PFSK-1 (cell line): ENCODE measurements at regions not wholly inside any gene's neighbourhood (a gene's known extent, or its start where the extent isn't known, plus 50 kb on each side); places are given as distances from the start of the nearest gene placed in this dataset.

Experiments used
- FOXP2 ChIP-seq: optimal IDR thresholded peaks from 2 replicates; pipeline ENCODE3; 2011; ENCODE audit warnings: borderline replicate concordance, control low read depth, inconsistent platforms; ENCODE audit not compliant: insufficient read depth; ENCODE audit errors: extremely low read length, extremely low read depth
- POLR2AphosphoS5 ChIP-seq: IDR thresholded peaks from 2 replicates; pipeline ENCODE4 v1.6.1; 2012; ENCODE audit warnings: low read depth, mild to moderate bottlenecking, control low read depth, low read length, moderate library complexity
- SIN3A ChIP-seq: IDR thresholded peaks from 2 replicates; pipeline ENCODE4 v1.6.1; 2012; ENCODE audit warnings: mild to moderate bottlenecking, low read length, moderate library complexity, borderline replicate concordance; ENCODE audit not compliant: insufficient read depth
- TAF1 ChIP-seq: IDR thresholded peaks from 2 replicates; pipeline ENCODE4 v1.6.1; 2012; ENCODE audit warnings: low read length, control low read depth, borderline replicate concordance; ENCODE audit not compliant: insufficient read depth
- TF ChIP-seq, protein P1 (sequence below), 2 experiments: IDR thresholded peaks; 2 replicates each; pipeline versions ENCODE4 v1.6.1 to v1.8.0; 2011 to 2012; ENCODE audit warnings: low read depth in 2 of 2, low read length in 2 of 2, control low read depth in 1 of 2, inconsistent platforms in 1 of 2, mild to moderate bottlenecking in 1 of 2, moderate library complexity in 1 of 2; ENCODE audit not compliant: insufficient read depth in 1 of 2

DNA sequence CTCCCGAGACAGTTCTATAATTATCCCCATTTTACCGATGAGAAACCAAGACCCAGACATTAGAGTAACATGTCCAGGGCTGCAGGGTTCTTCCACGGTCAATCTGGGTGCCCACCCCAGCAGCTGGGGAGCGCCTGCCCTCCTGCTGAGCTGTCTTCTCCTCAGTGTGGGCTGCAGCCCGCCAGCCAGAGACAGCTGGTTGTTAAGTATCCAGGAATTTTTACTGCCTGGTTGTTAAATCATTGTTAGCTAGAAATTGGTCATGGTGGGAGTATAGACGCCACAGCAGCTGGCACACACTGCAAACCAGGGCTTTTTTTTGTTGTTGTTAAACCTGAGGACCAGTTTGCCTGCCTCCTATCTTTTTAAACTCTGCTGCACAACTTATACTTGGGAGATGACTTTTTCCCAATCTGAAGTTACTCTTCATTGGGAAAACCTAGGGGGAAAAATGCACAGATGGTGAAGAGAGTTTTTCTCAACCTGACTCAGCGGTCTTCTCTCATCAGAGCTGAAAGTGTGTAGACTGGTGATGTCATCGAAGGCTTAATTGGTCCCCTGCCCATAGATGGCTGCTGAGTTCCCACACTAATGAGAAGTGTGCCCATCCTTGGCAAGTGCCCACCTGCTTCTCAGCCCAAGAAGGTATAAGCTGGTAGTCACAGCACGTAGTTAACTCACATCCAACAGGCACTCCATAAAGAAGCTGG lies 208.6 kb downstream of the DRD1 start:
- TF ChIP-seq POLR2AphosphoS5 (no peak), SIN3A (no peak), TAF1 (no peak), FOXP2 (no peak)
- TF ChIP-seq, protein P1, sequence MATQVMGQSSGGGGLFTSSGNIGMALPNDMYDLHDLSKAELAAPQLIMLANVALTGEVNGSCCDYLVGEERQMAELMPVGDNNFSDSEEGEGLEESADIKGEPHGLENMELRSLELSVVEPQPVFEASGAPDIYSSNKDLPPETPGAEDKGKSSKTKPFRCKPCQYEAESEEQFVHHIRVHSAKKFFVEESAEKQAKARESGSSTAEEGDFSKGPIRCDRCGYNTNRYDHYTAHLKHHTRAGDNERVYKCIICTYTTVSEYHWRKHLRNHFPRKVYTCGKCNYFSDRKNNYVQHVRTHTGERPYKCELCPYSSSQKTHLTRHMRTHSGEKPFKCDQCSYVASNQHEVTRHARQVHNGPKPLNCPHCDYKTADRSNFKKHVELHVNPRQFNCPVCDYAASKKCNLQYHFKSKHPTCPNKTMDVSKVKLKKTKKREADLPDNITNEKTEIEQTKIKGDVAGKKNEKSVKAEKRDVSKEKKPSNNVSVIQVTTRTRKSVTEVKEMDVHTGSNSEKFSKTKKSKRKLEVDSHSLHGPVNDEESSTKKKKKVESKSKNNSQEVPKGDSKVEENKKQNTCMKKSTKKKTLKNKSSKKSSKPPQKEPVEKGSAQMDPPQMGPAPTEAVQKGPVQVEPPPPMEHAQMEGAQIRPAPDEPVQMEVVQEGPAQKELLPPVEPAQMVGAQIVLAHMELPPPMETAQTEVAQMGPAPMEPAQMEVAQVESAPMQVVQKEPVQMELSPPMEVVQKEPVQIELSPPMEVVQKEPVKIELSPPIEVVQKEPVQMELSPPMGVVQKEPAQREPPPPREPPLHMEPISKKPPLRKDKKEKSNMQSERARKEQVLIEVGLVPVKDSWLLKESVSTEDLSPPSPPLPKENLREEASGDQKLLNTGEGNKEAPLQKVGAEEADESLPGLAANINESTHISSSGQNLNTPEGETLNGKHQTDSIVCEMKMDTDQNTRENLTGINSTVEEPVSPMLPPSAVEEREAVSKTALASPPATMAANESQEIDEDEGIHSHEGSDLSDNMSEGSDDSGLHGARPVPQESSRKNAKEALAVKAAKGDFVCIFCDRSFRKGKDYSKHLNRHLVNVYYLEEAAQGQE (IDR thresholded peaks at IDR 0.05; ENCODE audit: insufficient read depth in 1 of 2, low read depth in 2 of 2, low read length in 2 of 2) = no peak

DNA sequence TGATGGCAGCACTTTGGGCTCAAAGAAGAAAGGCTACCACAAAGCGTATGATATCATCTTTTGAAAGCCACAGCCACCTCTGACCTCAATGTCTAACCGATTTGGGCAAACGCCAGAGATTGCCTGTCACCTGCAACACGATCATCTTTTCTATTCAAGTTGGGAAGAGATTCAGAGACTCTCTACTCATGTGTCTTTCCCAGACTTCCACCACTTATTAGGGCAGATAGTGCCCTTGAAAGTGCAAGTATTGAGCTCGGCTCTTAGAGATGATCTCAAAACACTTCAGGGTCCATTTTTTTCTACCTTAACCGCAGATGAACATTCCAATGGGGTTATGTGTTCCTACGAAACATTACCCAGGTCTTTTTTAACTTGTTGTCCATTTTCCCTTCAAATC lies 213.7 kb downstream of the DRD1 start:
- no peak for TF ChIP-seq TAF1
- TF ChIP-seq FOXP2 = no peak
- TF ChIP-seq POLR2AphosphoS5 = no peak
- TF ChIP-seq, protein P1 (IDR thresholded peaks at IDR 0.05; ENCODE audit: insufficient read depth in 1 of 2, low read depth in 2 of 2, low read length in 2 of 2) = no peak
- no peak for TF ChIP-seq SIN3A

DNA sequence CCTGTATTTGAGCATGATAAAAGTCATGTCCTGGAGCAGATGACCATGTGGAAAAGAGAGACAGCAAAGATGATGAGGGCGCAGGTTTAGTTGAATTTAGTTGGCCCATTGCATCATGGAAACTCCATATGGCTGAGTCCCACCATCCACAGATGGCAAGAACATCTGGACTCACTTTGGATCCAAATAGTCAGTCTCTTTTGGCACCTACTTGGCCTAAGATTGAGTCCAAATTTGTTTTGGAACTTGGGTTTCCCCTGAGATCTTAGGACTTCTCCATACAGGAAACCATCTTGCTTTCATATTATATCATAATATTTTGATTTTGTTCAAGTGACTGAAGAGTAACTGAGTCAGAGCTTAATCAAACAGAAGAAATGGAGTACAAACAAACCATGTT lies 217.5 kb downstream of the DRD1 start:
- TF ChIP-seq SIN3A = no peak
- TF ChIP-seq POLR2AphosphoS5 = no peak
- TF ChIP-seq TAF1 = no peak
- TF ChIP-seq FOXP2 = no peak
- TF ChIP-seq, protein P1 (IDR thresholded peaks at IDR 0.05; ENCODE audit: insufficient read depth in 1 of 2, low read depth in 2 of 2, low read length in 2 of 2) = no peak

DNA sequence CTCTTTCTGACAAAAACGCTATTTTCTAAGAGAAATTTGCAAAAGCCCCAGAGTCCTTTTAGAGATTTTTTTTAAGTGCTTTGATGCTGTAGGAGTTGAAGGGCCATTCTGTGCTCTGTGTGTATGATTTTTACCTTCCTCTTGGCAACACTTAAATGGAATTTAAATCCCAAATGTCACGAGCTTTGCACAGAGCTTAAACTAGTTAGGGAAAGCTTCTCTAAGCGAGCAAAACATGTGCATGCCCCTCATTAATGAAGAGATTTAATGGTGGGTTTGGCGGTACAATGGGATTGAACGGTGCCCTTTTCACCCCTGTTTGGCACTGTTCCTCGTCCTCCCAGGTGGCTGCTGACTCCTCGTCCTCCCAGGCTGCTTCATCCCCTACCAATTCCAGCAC lies 220.7 kb downstream of the DRD1 start:
- TF ChIP-seq, protein P1 (IDR thresholded peaks at IDR 0.05; ENCODE audit: insufficient read depth in 1 of 2, low read depth in 2 of 2, low read length in 2 of 2) = no peak
- TF ChIP-seq POLR2AphosphoS5 (no peak), SIN3A (no peak), FOXP2 (no peak), TAF1 (no peak)

DNA sequence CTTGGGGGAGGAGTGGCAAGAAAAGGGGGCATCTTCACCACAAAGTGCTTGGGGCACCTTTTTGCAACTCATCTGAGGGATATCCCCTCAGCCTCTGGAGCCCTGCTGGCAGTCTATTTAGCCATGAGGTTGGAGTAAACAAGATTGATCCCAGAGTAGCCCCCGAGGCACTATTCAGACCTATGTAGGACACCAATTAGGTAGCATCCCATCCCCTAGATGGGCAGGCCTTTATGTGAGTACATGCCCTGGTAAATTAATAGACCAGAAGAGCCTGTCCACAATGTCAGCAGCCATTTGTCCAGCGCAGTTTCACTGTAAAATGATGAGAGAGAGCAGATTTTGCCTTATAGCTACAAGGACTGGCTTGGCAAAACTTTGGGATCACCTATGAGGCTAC lies 221.4 kb downstream of the DRD1 start:
- TF ChIP-seq, protein P1 (IDR thresholded peaks at IDR 0.05; ENCODE audit: insufficient read depth in 1 of 2, low read depth in 2 of 2, low read length in 2 of 2) = no peak
- no peak for TF ChIP-seq SIN3A
- TF ChIP-seq TAF1 = no peak
- no peak for TF ChIP-seq POLR2AphosphoS5
- TF ChIP-seq FOXP2 = no peak
